ENCODE measurements at regions not wholly inside any gene's neighbourhood (a gene's known extent, or its start where the extent isn't known, plus 50 kb on each side); places are given as distances from the start of the nearest gene placed in this dataset.

DNA sequence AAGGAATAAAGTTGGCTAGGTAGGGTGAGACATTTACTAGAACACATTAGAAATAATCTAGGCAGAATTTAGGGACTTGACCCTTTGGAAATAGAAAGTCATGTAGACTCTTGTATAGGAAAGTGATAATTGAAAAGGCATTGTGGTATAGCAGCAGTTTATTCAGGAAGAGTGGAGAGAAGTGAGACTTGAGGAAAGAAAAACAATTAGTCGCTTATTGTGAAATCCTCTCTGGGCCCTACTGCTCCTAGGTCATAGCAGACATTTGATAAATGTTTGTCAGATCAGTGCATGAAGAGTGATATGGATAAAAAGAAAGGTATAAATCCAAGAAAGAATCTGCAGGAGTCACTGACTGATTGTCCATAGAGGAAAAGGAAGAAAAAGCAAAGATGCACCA is 337.6 kb downstream of the HNRNPD start:
- no peak for DNase-seq (ENCODE audit: low spot score)

GRCh38 chr4:82034878-82035277 is 338.9 kb downstream of the HNRNPD start:
- DNase-seq (ENCODE audit: low spot score): no peak

DNA sequence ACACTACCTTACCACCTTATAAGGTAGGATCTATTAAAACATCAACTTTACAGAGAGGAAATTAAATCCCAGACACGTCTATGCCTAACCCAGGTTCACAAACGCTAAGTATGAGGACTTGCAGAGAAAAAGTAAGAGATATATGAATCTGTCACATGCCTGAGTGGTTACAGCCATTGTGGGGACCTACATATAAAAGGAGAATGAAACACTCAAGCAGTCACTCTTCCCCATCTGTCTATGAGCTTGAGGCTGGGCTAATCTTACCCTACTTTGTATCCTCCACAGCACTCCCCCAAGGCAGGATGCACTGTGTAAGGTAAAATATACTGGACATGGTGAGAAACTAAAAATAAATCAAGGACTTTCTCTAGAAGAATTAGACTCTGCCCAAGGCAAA is 339.9 kb downstream of the HNRNPD start:
- no peak for DNase-seq (ENCODE audit: low spot score)

DNA sequence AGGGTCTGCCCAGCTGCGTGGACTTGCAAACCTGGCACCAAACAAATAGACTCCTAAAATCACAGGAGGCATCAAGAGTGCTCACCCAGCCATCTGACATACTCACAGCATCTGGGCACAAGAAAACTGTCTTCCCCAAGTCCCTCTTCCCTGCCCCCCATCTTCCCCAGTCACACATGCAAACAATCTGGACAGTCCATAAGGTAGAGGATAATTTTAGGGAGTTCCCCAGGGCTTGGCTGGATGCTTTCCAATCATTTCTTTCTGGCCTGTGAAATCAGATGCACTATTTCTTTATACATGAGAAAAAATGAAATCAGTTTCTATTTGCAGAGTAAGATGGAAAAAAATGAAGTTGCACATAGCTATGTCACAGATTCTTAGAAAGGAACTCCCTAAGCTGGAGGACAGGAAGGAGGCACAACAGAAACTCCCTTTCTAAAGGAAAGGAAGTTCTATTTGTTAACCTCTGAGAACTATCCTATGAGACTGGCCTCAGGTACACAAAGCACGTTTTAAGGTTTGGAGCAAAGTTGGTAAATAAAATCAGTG is 342.3 kb downstream of the HNRNPD start:
- DNase-seq (ENCODE audit: low spot score): no peak

DNA sequence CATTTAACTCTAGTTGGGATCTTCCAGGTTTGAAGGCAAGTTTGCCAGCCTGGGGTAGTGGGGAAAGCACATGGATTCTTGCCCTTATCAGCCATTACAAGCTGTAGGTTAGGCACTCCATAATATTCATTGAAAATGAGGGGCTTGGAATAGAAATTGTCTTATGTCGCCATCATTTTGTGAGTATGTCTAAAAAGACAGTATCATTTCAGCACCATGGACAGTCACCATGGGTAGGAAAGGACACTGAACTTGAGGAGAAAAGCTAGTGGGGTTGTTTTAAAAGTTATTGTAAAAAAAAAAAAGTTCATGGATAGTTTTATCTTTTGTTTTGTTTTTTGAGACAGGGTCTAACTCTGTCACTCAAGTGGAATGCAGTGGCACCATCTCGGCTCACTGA is 356.1 kb downstream of the HNRNPD start:
- DNase-seq (ENCODE audit: low spot score): no peak

- no peak for DNase-seq (ENCODE audit: low spot score)
Observed at GRCh38 chr4:82005158-82005557, 368.6 kb downstream of the HNRNPD start.

DNA sequence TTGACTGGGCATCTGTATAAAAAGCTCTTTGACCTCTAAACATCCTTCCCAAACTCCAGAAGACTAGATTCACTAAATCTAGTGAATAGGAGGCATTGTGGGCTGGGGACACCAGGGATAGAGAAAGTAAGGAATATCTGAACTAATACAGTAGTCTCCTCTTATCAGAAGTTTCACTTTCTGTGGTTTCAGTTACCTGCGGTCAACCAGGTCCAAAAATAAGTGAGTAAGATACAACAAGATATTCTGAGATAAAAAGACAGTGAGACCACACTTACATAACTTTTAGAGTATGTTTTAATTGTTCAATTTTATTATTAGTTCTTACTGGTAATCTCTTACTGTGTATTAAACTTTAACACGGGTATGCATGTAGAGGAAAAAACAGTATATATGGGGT is 376.5 kb downstream of the HNRNPD start:
- DNase-seq (ENCODE audit: low spot score): no peak

- no peak for DNase-seq (ENCODE audit: low spot score)
Observed at GRCh38 chr4:81990898-81991297, 382.9 kb downstream of the HNRNPD start.

DNA sequence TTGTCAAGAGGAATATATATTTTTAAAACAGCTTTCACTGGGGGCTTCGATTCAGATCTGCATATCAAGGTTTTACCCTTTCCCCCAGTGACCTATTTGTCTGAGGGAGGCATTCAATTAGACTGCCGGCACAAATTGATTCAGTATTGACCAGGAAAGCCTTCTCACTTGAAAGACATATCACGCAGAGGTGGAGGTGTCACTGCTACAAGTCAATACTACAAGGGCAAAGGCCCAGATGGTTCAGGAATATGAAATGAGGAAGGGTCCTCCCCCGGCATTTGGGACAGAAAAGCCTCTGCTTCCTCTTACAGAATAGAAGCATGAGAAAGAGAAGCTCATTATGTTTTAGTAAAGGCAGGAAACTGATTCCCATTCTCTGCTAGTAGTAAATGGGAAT is 383.6 kb downstream of the HNRNPD start:
- no peak for DNase-seq (ENCODE audit: low spot score)

DNA sequence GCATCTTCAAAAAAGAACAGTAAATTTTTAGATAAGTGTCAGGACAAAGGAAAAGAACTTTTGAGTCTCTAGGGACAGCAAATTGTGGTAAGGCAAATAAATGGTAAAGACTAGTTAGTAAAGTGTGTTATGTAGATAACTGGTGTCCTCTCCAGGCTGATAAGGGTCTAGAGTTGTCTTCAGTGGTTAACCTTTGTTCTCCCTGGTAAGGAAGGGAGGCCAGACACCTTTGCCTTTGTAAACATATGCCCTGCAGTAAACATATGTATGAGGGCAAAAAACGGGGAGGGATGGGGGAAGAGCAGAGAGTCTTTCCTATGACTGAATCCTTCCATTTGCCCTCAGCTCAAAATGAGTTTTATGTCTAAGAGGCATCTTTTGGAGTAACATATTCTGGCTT is 384.6 kb downstream of the HNRNPD start:
- no peak for DNase-seq (ENCODE audit: low spot score)

GRCh38 chr4:81988178-81988577 is 385.6 kb downstream of the HNRNPD start:
- no peak for DNase-seq (ENCODE audit: low spot score)

GRCh38 chr4:81984746-81985145 is 389.0 kb downstream of the HNRNPD start:
- DNase-seq (ENCODE audit: low spot score): no peak

DNA sequence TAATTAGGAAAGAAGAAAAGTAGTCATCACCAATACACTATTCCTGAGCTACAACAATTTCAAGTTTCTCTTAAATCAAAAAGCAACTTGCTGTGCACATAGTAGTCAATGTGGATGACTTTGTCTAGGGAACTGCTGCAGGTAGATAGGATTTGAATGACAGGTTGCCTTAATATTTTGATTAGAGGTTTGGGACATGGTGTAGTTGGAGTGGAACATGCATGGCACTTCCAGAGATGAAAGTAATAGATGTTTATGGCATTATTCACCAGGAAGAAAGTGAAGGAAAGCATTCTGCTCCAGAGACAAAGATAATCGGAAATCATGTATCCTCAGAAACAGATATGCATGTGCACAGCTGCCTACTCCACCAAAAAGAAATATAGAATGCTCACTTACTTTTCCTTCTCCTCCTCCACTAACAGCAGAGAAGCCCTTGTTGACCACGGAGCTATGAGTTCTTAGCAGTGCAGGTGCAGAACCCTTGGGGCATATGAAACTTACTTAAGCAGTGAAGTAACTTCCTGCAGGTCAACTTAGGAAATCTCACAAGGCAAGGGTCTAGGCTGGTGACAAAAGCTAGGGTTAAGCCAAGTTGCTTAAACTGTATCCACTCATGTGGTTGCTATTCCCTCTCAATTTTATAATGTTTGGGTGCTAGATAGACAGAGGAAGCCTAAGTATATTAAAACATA is 390.8 kb downstream of the HNRNPD start:
- DNase-seq (ENCODE audit: low spot score): no peak

DNA sequence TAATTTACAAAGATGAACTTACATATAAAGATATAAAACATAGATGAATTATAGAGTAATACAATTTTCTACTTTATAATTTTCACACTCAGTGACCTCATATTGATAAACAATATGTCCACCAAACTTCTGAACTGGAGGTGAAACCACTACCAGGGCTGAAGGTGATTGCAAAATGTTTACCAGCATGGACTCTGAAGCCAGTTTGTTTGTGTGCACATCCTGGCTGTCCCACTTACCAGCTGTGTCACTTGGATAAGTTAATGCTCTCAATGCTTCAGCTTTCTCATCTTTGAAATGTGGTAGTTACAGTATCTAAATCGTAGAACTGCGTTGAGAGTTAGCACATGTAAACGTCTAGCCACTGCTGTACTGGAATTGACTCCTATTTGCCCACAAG is 392.6 kb downstream of the HNRNPD start:
- no peak for DNase-seq (ENCODE audit: low spot score)

GRCh38 chr4:81974523-81974922 is 399.3 kb downstream of the HNRNPD start:
- no peak for DNase-seq (ENCODE audit: low spot score)

DNA sequence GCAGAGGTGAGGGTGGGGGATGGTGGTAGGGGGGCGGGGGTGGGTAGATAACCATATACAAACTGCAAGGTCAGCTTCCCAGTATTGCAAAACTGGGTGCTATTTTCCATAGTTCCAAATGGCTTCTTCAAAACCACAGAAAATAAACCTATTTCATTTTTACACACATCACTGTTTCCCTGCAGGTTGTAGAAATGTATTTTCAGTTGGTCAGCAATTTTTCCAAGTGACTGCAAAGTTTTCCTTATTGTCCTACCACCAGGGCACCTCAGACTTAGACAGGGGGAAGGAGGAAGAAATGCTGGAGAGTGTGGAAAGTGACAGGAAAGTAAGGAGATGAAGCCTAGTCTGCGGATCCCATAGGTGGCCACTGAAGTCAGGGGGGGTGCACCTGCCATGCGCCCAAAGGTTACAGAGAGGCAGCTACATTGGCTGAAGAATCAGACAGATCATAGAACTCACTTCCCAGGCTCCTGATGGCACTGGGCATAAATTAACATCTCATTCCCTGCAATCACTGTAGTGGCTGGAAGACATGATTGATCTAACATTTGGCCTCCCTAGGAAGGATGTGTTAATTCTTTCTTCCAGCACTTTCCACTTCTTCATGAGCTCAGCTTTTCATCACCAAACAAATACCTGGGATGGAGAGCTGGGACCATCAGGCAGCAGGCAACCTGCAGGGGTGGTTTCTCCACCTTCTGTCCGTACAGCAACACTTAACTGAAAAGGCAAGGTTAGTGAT is 402.0 kb downstream of the HNRNPD start:
- no peak for DNase-seq (ENCODE audit: low spot score)

DNA sequence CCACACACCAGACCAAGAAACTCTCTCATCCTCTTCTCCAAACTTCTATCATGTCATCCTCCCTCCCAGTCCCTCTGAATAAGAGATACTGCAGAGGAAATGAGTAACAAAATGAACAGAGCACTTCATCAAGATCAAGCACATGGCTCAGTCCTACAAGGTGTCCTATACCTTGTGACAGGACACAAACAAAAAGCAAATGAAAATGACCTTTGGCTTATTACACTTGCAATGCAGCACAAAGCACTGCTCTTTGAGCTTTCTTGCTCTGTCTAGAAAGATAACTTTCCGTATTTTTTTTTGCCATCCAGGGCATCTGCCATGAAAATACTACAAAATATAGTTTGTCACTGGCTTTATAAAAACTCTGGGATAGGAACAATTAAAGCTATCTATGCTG is 402.7 kb downstream of the HNRNPD start:
- DNase-seq (ENCODE audit: low spot score): no peak

DNA sequence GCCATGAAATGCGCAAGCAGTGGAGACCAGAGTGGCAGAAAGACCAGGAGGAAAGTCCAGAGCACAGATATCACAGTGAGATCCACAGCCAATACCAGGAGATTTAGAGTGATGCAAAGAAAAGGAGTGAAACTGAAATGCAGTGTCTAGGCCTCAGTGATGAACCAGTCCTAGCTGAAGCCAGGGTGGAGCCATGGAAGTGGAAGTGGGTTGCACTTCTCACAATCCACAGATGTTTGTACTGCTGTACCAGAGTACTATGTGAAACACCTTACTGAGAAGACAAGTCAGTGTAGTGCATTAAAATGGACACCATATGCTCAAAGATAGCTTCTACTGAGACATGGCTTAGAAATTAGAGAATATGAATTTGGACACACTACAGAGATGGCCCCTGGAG is 403.3 kb downstream of the HNRNPD start:
- DNase-seq (ENCODE audit: low spot score): no peak

GRCh38 chr4:81966676-81967075 is 407.1 kb downstream of the HNRNPD start:
- no peak for DNase-seq (ENCODE audit: low spot score)

GRCh38 chr4:81965911-81966310 is 407.9 kb downstream of the HNRNPD start:
- no peak for DNase-seq (ENCODE audit: low spot score)

DNA sequence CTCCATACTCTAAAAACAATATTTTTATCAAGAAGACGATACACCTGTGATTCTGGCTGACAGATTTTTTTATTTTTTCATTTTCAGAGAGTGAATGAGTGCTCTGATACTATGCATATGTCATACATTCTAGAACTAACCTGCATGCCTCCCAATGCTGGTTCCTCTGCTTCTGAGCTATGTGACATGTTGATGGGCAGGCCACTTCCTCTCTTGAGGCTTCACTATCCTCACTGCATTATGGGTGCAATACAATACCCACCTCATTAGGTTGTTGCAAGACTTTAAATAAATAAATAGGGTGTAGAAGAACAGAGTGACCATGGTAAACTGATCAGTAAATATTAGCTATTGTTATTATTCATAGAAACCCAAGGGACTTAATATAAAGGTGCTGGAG is 408.3 kb downstream of the HNRNPD start:
- no peak for DNase-seq (ENCODE audit: low spot score)

DNA sequence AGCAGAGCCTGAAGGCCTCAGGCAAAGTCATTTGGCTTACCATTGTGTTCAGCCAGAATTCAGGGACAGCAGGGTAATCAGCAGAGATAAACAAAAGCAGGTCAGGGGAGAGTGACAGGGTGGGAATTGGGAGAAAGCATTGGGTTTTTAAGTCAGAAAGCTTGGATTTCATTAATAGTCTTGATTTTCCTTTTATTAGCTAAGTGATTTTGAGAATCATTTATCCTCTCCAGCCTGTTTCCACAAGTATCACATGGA is 410.1 kb downstream of the HNRNPD start:
- DNase-seq (ENCODE audit: low spot score): no peak

Data from mesenteric fat pad (tissue), 1 donor.